ENCODE measurements at regions not wholly inside any gene's neighbourhood (a gene's known extent, or its start where the extent isn't known, plus 50 kb on each side); places are given as distances from the start of the nearest gene placed in this dataset.

DNA sequence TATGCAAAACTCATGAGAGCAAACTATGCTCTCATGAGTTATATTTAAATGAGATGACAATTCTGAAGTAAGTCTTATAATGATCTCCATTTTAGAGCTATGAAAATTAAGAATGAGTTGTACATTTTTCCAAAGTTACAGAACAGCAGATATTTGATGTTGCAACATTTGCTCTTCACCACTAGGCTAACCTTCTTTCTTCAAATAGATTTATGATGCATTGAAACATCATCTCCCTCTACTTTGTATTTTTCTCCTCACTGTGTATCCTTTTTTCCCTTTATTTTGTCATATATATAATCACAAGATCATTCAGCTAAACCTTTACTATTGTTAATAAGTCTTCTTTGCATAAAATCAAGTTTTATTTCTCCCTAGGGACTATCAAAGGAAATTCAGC, 497.7 kb upstream of the TYRP1 start:
- no peaks in the 10 kb centered on the region for H3K9me3 ChIP-seq

DNA sequence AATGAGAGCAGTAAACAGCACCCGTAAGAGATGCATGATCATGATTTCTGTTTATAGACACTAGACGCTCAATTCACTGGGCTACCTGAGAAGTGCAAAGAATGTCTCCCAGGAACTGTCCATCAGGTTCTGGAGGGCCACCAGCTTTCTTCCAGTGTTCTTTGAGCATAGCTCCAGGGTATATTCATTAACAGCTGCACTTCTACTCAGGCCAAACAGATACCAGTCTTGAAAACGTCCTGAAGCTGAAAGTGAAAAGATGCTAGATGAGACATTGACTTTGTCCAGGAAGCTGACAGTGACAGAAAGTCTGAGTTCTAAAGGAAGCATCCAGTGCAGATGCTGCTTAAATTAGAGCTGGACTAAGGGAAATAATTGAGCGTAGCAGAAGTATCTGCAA, 488.7 kb upstream of the TYRP1 start:
- Histone ChIP-seq H3K36me3 (no peaks in the 10 kb centered on the region), H3K4me1 (no peaks in the 10 kb centered on the region), H3K4me3 (no peak overlapping the region), H3K27ac (no peak overlapping the region), H3K9me3 (no peaks in the 10 kb centered on the region), H3K27me3 (no peaks in the 10 kb centered on the region)
- intact Hi-C loops (cut with DNase I; ENCODE audit: low total_unique reads): no loop called here
- DNase-seq: no peak
- TF ChIP-seq, protein P1, sequence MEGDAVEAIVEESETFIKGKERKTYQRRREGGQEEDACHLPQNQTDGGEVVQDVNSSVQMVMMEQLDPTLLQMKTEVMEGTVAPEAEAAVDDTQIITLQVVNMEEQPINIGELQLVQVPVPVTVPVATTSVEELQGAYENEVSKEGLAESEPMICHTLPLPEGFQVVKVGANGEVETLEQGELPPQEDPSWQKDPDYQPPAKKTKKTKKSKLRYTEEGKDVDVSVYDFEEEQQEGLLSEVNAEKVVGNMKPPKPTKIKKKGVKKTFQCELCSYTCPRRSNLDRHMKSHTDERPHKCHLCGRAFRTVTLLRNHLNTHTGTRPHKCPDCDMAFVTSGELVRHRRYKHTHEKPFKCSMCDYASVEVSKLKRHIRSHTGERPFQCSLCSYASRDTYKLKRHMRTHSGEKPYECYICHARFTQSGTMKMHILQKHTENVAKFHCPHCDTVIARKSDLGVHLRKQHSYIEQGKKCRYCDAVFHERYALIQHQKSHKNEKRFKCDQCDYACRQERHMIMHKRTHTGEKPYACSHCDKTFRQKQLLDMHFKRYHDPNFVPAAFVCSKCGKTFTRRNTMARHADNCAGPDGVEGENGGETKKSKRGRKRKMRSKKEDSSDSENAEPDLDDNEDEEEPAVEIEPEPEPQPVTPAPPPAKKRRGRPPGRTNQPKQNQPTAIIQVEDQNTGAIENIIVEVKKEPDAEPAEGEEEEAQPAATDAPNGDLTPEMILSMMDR (IDR thresholded peaks at IDR 0.05): no peak

More for the DNA sequence above, 497.7 kb upstream of the TYRP1 start:
- DNase-seq: no peak
- Histone ChIP-seq H3K27me3 (no peaks in the 10 kb centered on the region), H3K4me3 (no peak overlapping the region), H3K27ac (no peak overlapping the region), H3K36me3 (no peaks in the 10 kb centered on the region), H3K4me1 (no peaks in the 10 kb centered on the region)
- TF ChIP-seq, protein P1 (IDR thresholded peaks at IDR 0.05): no peak
- intact Hi-C loops (cut with DNase I; ENCODE audit: low total_unique reads): no loop called here

DNA sequence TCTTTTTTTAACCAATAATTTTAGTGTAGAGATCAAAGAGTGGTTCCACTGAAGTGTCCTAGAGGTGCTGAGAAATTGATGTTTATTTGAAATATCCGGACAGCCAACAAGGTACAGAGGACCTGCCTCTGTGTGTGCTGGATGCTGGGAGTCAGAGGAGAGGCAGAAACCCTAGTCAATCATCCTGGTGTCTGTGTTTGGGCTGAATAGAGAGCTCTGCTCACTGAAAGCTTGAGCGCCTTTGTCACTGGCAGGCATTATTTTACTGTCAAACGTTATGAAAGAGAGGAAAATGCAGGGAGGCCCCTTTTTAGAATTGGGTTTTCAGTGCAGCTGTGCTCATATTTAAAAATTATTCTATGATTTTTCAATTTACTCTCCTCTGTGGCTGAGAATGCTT, 480.3 kb upstream of the TYRP1 start:
- Histone ChIP-seq H3K27me3 (no peaks in the 10 kb centered on the region), H3K9me3 (no peaks in the 10 kb centered on the region), H3K27ac (no peak overlapping the region), H3K4me3 (no peak overlapping the region), H3K4me1 (no peaks in the 10 kb centered on the region), H3K36me3 (no peaks in the 10 kb centered on the region)
- TF ChIP-seq, protein P1 (IDR thresholded peaks at IDR 0.05): no peak
- DNase-seq: no peak
- intact Hi-C loops (cut with DNase I; ENCODE audit: low total_unique reads): no loop called here

DNA sequence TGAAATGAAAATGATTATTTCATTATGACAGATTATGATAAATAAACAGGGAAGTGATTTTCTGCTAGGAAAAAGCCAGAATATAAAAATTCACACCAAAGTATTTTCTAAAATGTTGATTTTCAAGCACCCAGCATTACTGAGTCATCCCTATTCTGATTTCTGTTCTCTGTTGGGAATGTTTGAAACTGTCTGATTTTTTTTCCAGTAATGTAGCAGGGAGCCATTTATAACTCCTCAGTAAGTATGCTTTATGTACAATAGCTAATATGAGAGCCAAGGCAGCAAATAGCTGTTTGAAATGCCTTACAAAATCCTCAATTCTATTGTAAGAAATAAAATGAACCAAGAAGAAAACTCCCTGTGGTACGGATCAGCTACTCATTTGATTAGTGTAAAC, 471.7 kb upstream of the TYRP1 start:
- Histone ChIP-seq H3K4me3 (no peak overlapping the region), H3K36me3 (no peaks in the 10 kb centered on the region), H3K27me3 (no peaks in the 10 kb centered on the region), H3K4me1 (no peaks in the 10 kb centered on the region), H3K9me3 (no peaks in the 10 kb centered on the region), H3K27ac (no peak overlapping the region)
- DNase-seq: no peak
- intact Hi-C loops (cut with DNase I; ENCODE audit: low total_unique reads): no loop called here
- TF ChIP-seq, protein P1 (IDR thresholded peaks at IDR 0.05): no peak

DNA sequence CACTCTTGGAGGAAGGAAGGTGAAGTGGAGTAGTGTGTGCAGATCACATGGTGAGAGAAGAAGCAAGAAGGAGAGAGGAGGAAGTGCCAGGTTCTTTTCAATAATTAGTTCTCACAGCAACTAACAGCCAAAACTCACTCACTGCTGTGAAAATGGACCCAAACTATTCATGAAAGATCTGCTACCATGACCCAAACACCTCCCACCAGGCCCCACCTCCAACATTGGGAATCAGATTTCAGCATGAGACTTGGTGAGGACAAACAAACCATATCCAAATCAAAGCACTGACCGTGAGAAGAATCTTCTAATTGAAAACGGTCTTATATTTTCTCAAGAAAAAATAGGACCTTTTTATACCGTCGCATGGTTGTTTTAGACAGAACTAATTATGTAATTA, 468.7 kb upstream of the TYRP1 start:
- H3K36me3 ChIP-seq: no peaks in the 10 kb centered on the region
- DNase-seq: no peak
- H3K4me3 ChIP-seq: no peak overlapping the region
- H3K4me1 ChIP-seq: no peaks in the 10 kb centered on the region
- TF ChIP-seq, protein P1 (IDR thresholded peaks at IDR 0.05): no peak
- intact Hi-C loops (cut with DNase I; ENCODE audit: low total_unique reads): no loop called here
- no peaks in the 10 kb centered on the region for H3K27me3 ChIP-seq
- no peak overlapping the region for H3K27ac ChIP-seq
- H3K9me3 ChIP-seq: no peaks in the 10 kb centered on the region

DNA sequence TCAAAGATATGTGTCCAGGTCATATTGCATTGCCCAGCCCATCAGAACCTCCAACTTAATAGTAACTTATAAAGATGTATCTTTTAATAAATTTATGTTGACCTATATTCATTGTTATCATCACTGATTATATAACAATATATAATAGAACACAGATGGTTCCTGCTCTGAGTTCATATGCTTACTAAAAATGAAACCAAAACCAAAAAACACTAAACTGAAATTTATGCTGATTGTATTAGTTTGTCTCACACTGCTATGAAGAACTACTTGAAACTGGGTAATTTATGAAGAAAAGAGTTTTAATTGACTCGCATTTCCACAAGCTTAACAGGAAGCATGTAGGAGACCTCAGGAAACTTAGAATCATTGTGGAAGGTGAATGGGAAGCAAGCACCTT, 462.5 kb upstream of the TYRP1 start:
- Histone ChIP-seq H3K4me1 (no peaks in the 10 kb centered on the region), H3K36me3 (no peaks in the 10 kb centered on the region), H3K27ac (no peak overlapping the region), H3K4me3 (no peak overlapping the region), H3K9me3 (peaks cover 0 to 6% (median 0%) of the 10 kb centered on the region in 3 donors), H3K27me3 (no peaks in the 10 kb centered on the region)
- no peak for DNase-seq
- intact Hi-C loops (cut with DNase I; ENCODE audit: low total_unique reads): no loop called here
- TF ChIP-seq, protein P1 (IDR thresholded peaks at IDR 0.05): no peak

Measured in tibial artery (tissue), 4 donors.